H1 (cell line): ENCODE measurements at regions not wholly inside any gene's neighbourhood (a gene's known extent, or its start where the extent isn't known, plus 50 kb on each side); places are given as distances from the start of the nearest gene placed in this dataset.

Source experiments
- CBX5 ChIP-seq: fragments of 300-800, 300-1000 bp; sonication (generic); IDR thresholded peaks from 2 replicates; pipeline ENCODE4 v1.7.1; 2016; ENCODE audit warnings: antibody characterized with exemption, low read length, low read depth
- CTCF ChIP-seq, 3 experiments: IDR thresholded peaks; 1 replicate in 2 of 3; 2 replicates in 1 of 3; pipeline versions ENCODE4 v1.5.1 to v1.6.1; 2011; ENCODE audit warnings: low read length in 3 of 3, mild to moderate bottlenecking in 3 of 3, inconsistent platforms in 2 of 3, low read depth in 1 of 3, moderate library complexity in 1 of 3; ENCODE audit not compliant: insufficient read depth in 1 of 3; ENCODE audit errors: control extremely low read depth in 1 of 3
- MAFK ChIP-seq: IDR thresholded peaks from 2 replicates; pipeline ENCODE4 v1.6.1; 2012; ENCODE audit warnings: low read depth, mild to moderate bottlenecking, improper control_type of control experiment, low read length
- POLR2A ChIP-seq, 2 experiments: IDR thresholded peaks; 1 replicate in 1 of 2; 2 replicates in 1 of 2; pipeline ENCODE4 v1.6.1; 2011; ENCODE audit warnings: low read depth in 2 of 2, low read length in 2 of 2, mild to moderate bottlenecking in 2 of 2; ENCODE audit errors: control extremely low read depth in 1 of 2
- TAF1 ChIP-seq: IDR thresholded peaks from 2 replicates; pipeline ENCODE4 v1.6.1; 2011; ENCODE audit warnings: mild to moderate bottlenecking, low read depth, low read length

GRCh38 chr3:144773350-144773749 is 801.7 kb downstream of the DIPK2A start:
- TF ChIP-seq TAF1 = no peak
- no peak for TF ChIP-seq MAFK
- TF ChIP-seq CTCF (IDR thresholded peaks at IDR 0.05; ENCODE audit: control extremely low read depth in 1 of 3, insufficient read depth in 1 of 3, low read depth in 1 of 3, low read length in 3 of 3) = no peak
- no peak for TF ChIP-seq POLR2A (IDR thresholded peaks at IDR 0.05; ENCODE audit: control extremely low read depth in 1 of 2, low read depth in 2 of 2, low read length in 2 of 2)
- TF ChIP-seq CBX5 = no peak
